MM.1S (cell line): ENCODE measurements at regions not wholly inside any gene's neighbourhood (a gene's known extent, or its start where the extent isn't known, plus 50 kb on each side); places are given as distances from the start of the nearest gene placed in this dataset.

ENCODE experiments used
- DNase-seq: peaks from one replicate; pipeline ENCODE4 v3.0.0-alpha.2; 2015
- H2AFZ ChIP-seq: fragments of 300-600 bp; sonication (generic); 2 replicates; pipeline ENCODE4 v1.6.0; 2016; ENCODE audit warnings: antibody characterized with exemption, low read length
- H3F3A ChIP-seq: fragments of 300-600 bp; sonication (generic); 2 replicates; pipeline ENCODE4 v1.6.1; 2016; ENCODE audit warnings: mild to moderate bottlenecking, antibody characterized with exemption, low read length, moderate library complexity, mixed read lengths; ENCODE audit not compliant: insufficient read depth
- H3K27ac ChIP-seq: fragments of 300-600 bp; sonication (generic); 2 replicates; pipeline ENCODE4 v1.5.1; 2016; ENCODE audit warnings: mild to moderate bottlenecking, low read length
- H3K27me3 ChIP-seq: fragments of 300-600 bp; sonication (generic); replicated peaks from 2 replicates; pipeline ENCODE4 v1.6.0; 2016; ENCODE audit warnings: low read length; ENCODE audit not compliant: insufficient read depth
- H3K36me3 ChIP-seq: fragments of 300-600 bp; sonication (generic); replicated peaks from 2 replicates; pipeline ENCODE4 v1.6.1; 2016; ENCODE audit warnings: mild to moderate bottlenecking, low read length, mixed read lengths; ENCODE audit not compliant: insufficient read depth
- H3K4me1 ChIP-seq: fragments of 300-600 bp; sonication (generic); 2 replicates; pipeline ENCODE4 v1.6.1; 2016; ENCODE audit warnings: low read length, mixed read lengths
- H3K4me2 ChIP-seq: fragments of 300-600 bp; sonication (generic); 2 replicates; pipeline ENCODE4 v1.6.0; 2016; ENCODE audit warnings: low read depth, low read length
- H3K4me3 ChIP-seq: fragments of 300-600 bp; sonication (generic); 2 replicates; pipeline ENCODE4 v1.5.1; 2016; ENCODE audit warnings: low read length, mixed read lengths
- H3K79me2 ChIP-seq: fragments of 300-600 bp; sonication (generic); 2 replicates; pipeline ENCODE4 v1.6.1; 2016; ENCODE audit warnings: mixed run types, low read length, mixed read lengths
- H3K9ac ChIP-seq: fragments of 300-600 bp; sonication (generic); 2 replicates; pipeline ENCODE4 v1.6.1; 2016; ENCODE audit warnings: low read length, mixed read lengths
- H3K9me2 ChIP-seq: fragments of 300-600 bp; sonication (generic); replicated peaks from 2 replicates; pipeline ENCODE4 v1.6.1; 2016; ENCODE audit warnings: mild to moderate bottlenecking, low read length, mixed read lengths; ENCODE audit not compliant: insufficient read depth
- H3K9me3 ChIP-seq: fragments of 300-600 bp; sonication (generic); replicated peaks from 2 replicates; pipeline ENCODE4 v1.6.1; 2016; ENCODE audit warnings: mild to moderate bottlenecking, low read length, mixed read lengths; ENCODE audit not compliant: insufficient read depth
- H4K20me1 ChIP-seq: fragments of 300-600 bp; sonication (generic); 2 replicates; pipeline ENCODE4 v1.6.1; 2016; ENCODE audit warnings: mild to moderate bottlenecking, low read length, moderate library complexity, mixed read lengths; ENCODE audit not compliant: insufficient read depth
- CTCF ChIP-seq: fragments of 300-600 bp; sonication (generic); IDR thresholded peaks from 2 replicates; pipeline ENCODE4 v1.5.1; 2016; ENCODE audit warnings: antibody characterized with exemption, low read length, mixed read lengths
- EZH2 ChIP-seq: fragments of 300-600 bp; sonication (generic); optimal IDR thresholded peaks from 2 replicates; pipeline ENCODE3; 2017; ENCODE audit warnings: low read depth, mild to moderate bottlenecking, antibody characterized with exemption, low read length, mixed read lengths
- EZH2phosphoT487 ChIP-seq: fragments of 300-600 bp; sonication (generic); IDR thresholded peaks from 2 replicates; pipeline ENCODE4 v1.6.1; 2018; ENCODE audit warnings: antibody characterized with exemption, low read length

- DNase-seq = no peak
- Histone ChIP-seq H3K4me1 (peaks cover 16% of the 10 kb centered on the region), H3K79me2 (no peaks in the 10 kb centered on the region), H3K4me3 (no peak overlapping the region), H4K20me1 (no peaks in the 10 kb centered on the region), H3F3A (no peaks in the 10 kb centered on the region), H3K36me3 (no peaks in the 10 kb centered on the region), H3K4me2 (no peak overlapping the region), H3K27me3 (no peaks in the 10 kb centered on the region), H2AFZ (no peak overlapping the region), H3K9me2 (no peaks in the 10 kb centered on the region), H3K9ac (no peak overlapping the region), H3K9me3 (no peaks in the 10 kb centered on the region), H3K27ac (no peak overlapping the region)
- TF ChIP-seq CTCF (no peak), EZH2 (no peak), EZH2phosphoT487 (no peak)
Observed at GRCh38 chr11:80517701-80518100, 1076.9 kb upstream of the TENM4 start.

GRCh38 chr11:80515097-80515496 lies 1074.3 kb upstream of the TENM4 start:
- no peaks in the 10 kb centered on the region for H3K27me3 ChIP-seq
- DNase-seq = peak; percentile 60
- TF ChIP-seq EZH2phosphoT487 (no peak), CTCF (no peak), EZH2 (no peak)
- no peak overlapping the region for H3K9ac ChIP-seq
- H3K27ac ChIP-seq = peak overlapping the region; percentile 10; the same call in 1 of the 2 replicates
- no peaks in the 10 kb centered on the region for H3F3A ChIP-seq
- H3K4me2 ChIP-seq = no peak overlapping the region
- no peaks in the 10 kb centered on the region for H3K9me2 ChIP-seq
- H3K36me3 ChIP-seq = no peaks in the 10 kb centered on the region
- H3K79me2 ChIP-seq = no peaks in the 10 kb centered on the region
- no peak overlapping the region for H3K4me3 ChIP-seq
- H2AFZ ChIP-seq = no peak overlapping the region
- no peaks in the 10 kb centered on the region for H4K20me1 ChIP-seq
- H3K9me3 ChIP-seq = no peaks in the 10 kb centered on the region
- H3K4me1 ChIP-seq = peaks cover 8% of the 10 kb centered on the region

DNA sequence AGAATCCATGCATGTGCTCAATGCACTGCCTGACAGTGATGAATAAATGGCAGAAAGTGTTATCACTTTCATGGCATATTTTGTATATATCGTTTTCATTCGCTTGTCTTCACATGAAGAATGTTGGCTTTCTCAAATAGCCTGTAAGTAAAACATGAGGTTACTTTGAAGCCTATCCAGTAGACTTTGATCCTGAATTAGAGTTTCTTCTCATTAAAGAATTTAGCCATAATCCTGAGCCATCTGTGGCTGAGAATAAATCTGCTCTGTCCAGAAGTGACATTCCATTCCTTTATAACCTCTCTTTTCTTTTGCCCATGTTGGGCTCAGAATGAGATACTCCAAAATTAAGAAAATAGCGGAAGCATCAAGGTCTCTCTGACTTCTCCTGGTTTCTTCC lies 1071.7 kb upstream of the TENM4 start:
- H3K36me3 ChIP-seq = no peaks in the 10 kb centered on the region
- no peaks in the 10 kb centered on the region for H3K27me3 ChIP-seq
- H3K79me2 ChIP-seq = no peaks in the 10 kb centered on the region
- no peaks in the 10 kb centered on the region for H3F3A ChIP-seq
- no peaks in the 10 kb centered on the region for H4K20me1 ChIP-seq
- no peaks in the 10 kb centered on the region for H3K9me3 ChIP-seq
- no peaks in the 10 kb centered on the region for H3K9me2 ChIP-seq
- H3K9ac ChIP-seq = no peak overlapping the region
- H3K4me1 ChIP-seq = peaks cover 8% of the 10 kb centered on the region
- no peak overlapping the region for H2AFZ ChIP-seq
- no peak overlapping the region for H3K4me2 ChIP-seq
- no peak for TF ChIP-seq EZH2phosphoT487
- TF ChIP-seq CTCF = no peak
- H3K4me3 ChIP-seq = no peak overlapping the region
- DNase-seq = no peak
- H3K27ac ChIP-seq = no peak overlapping the region
